ENCODE measurements at regions not wholly inside any gene's neighbourhood (a gene's known extent, or its start where the extent isn't known, plus 50 kb on each side); places are given as distances from the start of the nearest gene placed in this dataset.

DNA sequence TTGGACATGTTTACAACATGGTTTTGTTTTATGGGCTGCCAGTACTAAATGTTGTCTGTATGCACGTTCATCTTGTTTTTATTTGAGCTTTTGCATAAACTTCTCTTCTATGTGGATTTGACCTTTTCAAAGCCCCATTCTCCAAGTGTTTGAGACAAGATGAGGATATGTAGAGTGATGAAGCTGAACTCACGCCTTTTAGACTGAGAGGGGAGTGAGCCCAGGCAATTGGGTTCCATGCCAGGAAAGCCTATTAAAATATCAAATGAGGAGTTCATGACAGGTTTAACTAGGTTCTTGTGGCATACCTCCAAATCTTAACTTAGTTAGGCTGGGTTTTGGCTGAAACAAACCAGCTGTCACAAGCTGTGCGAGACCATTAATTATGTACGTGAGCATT lies 170.4 kb upstream of the LDB2 start:
- no peak for TF ChIP-seq EZH2phosphoT487 (IDR thresholded peaks at IDR 0.05; ENCODE audit: insufficient read depth, low read depth)
- TF ChIP-seq EZH2 (IDR thresholded peaks at IDR 0.05; ENCODE audit: insufficient read depth, poor library complexity, severe bottlenecking), result no peak
